Endothelial cell (in vitro differentiated cells): ENCODE measurements at regions not wholly inside any gene's neighbourhood (a gene's known extent, or its start where the extent isn't known, plus 50 kb on each side); places are given as distances from the start of the nearest gene placed in this dataset.

Experiments
- DNase-seq: peaks from one replicate; pipeline ENCODE4 v3.0.0; 2021; ENCODE audit warnings: low spot score
- H3K27ac Mint-ChIP-seq: one replicate; pipeline ENCODE4 v1.8.0; 2021; ENCODE audit warnings: mixed read lengths, inconsistent platforms; ENCODE audit not compliant: unreplicated experiment
- H3K27me3 Mint-ChIP-seq: one replicate; pipeline ENCODE4 v1.8.0; 2021; ENCODE audit warnings: mild to moderate bottlenecking, moderate library complexity, mixed read lengths, inconsistent platforms; ENCODE audit not compliant: unreplicated experiment
- H3K36me3 Mint-ChIP-seq: one replicate; pipeline ENCODE4 v1.8.0; 2021; ENCODE audit warnings: mild to moderate bottlenecking, low read depth, mixed read lengths, inconsistent platforms; ENCODE audit not compliant: unreplicated experiment
- H3K4me1 Mint-ChIP-seq: one replicate; pipeline ENCODE4 v1.8.0; 2021; ENCODE audit warnings: mild to moderate bottlenecking, mixed read lengths, inconsistent platforms; ENCODE audit not compliant: unreplicated experiment
- H3K4me3 Mint-ChIP-seq: one replicate; pipeline ENCODE4 v1.8.0; 2021; ENCODE audit warnings: mild to moderate bottlenecking, mixed read lengths, inconsistent platforms; ENCODE audit not compliant: unreplicated experiment
- H3K9me3 Mint-ChIP-seq: one replicate; pipeline ENCODE4 v1.8.0; 2021; ENCODE audit warnings: mixed read lengths, inconsistent platforms; ENCODE audit not compliant: unreplicated experiment
- CTCF ChIP-seq: fragments of 200-600 bp; sonication (generic); IDR thresholded peaks from one replicate; pipeline ENCODE4 v1.5.0; 2021; ENCODE audit warnings: antibody characterized with exemption; ENCODE audit not compliant: unreplicated experiment

- peaks cover 60% of the 10 kb centered on the region for H3K9me3 Mint-ChIP-seq
- TF ChIP-seq CTCF: no peak
- H3K4me3 Mint-ChIP-seq: no peak overlapping the region
- peaks cover 40% of the 10 kb centered on the region for H3K36me3 Mint-ChIP-seq
- H3K4me1 Mint-ChIP-seq: no peaks in the 10 kb centered on the region
- peaks cover 21% of the 10 kb centered on the region for H3K27me3 Mint-ChIP-seq
- H3K27ac Mint-ChIP-seq: no peak overlapping the region
- DNase-seq: no peak
Measured at GRCh38 chr18:78734614-78734945, 245.0 kb upstream of the SALL3 start.

- H3K9me3 Mint-ChIP-seq: peaks cover 53% of the 10 kb centered on the region
- H3K4me3 Mint-ChIP-seq: no peak overlapping the region
- no peak for DNase-seq
- no peak for TF ChIP-seq CTCF
- peaks cover 36% of the 10 kb centered on the region for H3K36me3 Mint-ChIP-seq
- H3K27ac Mint-ChIP-seq: no peak overlapping the region
- H3K27me3 Mint-ChIP-seq: peaks cover 21% of the 10 kb centered on the region
- H3K4me1 Mint-ChIP-seq: no peaks in the 10 kb centered on the region
Measured at GRCh38 chr18:78735131-78736014, 244.2 kb upstream of the SALL3 start.

GRCh38 chr18:78736015-78736690 is 243.5 kb upstream of the SALL3 start:
- Mint-ChIP-seq H3K4me1 (no peaks in the 10 kb centered on the region), H3K27ac (no peak overlapping the region), H3K4me3 (no peak overlapping the region), H3K27me3 (peaks cover 17% of the 10 kb centered on the region), H3K36me3 (peaks cover 35% of the 10 kb centered on the region), H3K9me3 (peaks cover 53% of the 10 kb centered on the region)
- TF ChIP-seq CTCF: no peak
- DNase-seq: no peak

- Mint-ChIP-seq H3K36me3 (peaks cover 35% of the 10 kb centered on the region), H3K9me3 (peaks cover 62% of the 10 kb centered on the region), H3K4me3 (no peak overlapping the region), H3K4me1 (no peaks in the 10 kb centered on the region), H3K27ac (no peak overlapping the region), H3K27me3 (peaks cover 19% of the 10 kb centered on the region)
- TF ChIP-seq CTCF: no peak
- no peak for DNase-seq
Measured at GRCh38 chr18:78737006-78737915, 242.4 kb upstream of the SALL3 start.
